Mesenchymal stem cell (in vitro differentiated cells and primary cell): ENCODE measurements at regions not wholly inside any gene's neighbourhood (a gene's known extent, or its start where the extent isn't known, plus 50 kb on each side); places are given as distances from the start of the nearest gene placed in this dataset.

Source experiments
- DNase-seq: peaks from one replicate; pipeline ENCODE4 v3.0.0-alpha.2; 2013
- H2AFZ ChIP-seq: one replicate; pipeline ENCODE4 v1.6.1; 2013; ENCODE audit warnings: low read depth, mild to moderate bottlenecking, control low read depth, inconsistent platforms, low read length, moderate library complexity
- H2AK5ac ChIP-seq: 2 replicates; pipeline ENCODE4 v1.6.1; 2013; ENCODE audit warnings: low read length, moderate library complexity, mild to moderate bottlenecking, inconsistent platforms; ENCODE audit not compliant: severe bottlenecking
- H2BK120ac ChIP-seq: one replicate; pipeline ENCODE4 v1.6.1; 2013; ENCODE audit warnings: low read depth, mild to moderate bottlenecking, inconsistent platforms, low read length, moderate library complexity
- H2BK12ac ChIP-seq, 2 experiments: one replicate each; pipeline ENCODE4 v1.6.1; 2013; ENCODE audit warnings: inconsistent platforms in 2 of 2, low read length in 2 of 2, mild to moderate bottlenecking in 2 of 2, moderate library complexity in 2 of 2, control low read depth in 1 of 2
- H2BK15ac ChIP-seq: one replicate; pipeline ENCODE4 v1.6.1; 2013; ENCODE audit warnings: mild to moderate bottlenecking, low read depth, inconsistent platforms; ENCODE audit not compliant: poor library complexity, severe bottlenecking
- H2BK5ac ChIP-seq: 2 replicates; pipeline ENCODE4 v1.6.1; 2013; ENCODE audit warnings: low read depth, mild to moderate bottlenecking, low read length, control low read depth, inconsistent platforms; ENCODE audit not compliant: poor library complexity, severe bottlenecking
- H3K14ac ChIP-seq, 2 experiments: one replicate each; pipeline ENCODE4 v1.6.1; 2013; ENCODE audit warnings: inconsistent platforms in 2 of 2, low read length in 2 of 2, control low read depth in 1 of 2, mild to moderate bottlenecking in 1 of 2, moderate library complexity in 1 of 2
- H3K18ac ChIP-seq, 2 experiments: one replicate each; pipeline ENCODE4 v1.6.1; 2013; ENCODE audit warnings: inconsistent platforms in 2 of 2, low read length in 2 of 2, control low read depth in 1 of 2, low read depth in 1 of 2, mild to moderate bottlenecking in 1 of 2
- H3K23ac ChIP-seq, 2 experiments: one replicate each; pipeline ENCODE4 v1.6.1; 2013; ENCODE audit warnings: inconsistent platforms in 2 of 2, low read length in 2 of 2, mild to moderate bottlenecking in 2 of 2, moderate library complexity in 2 of 2, control low read depth in 1 of 2
- H3K27ac ChIP-seq: 2 replicates; pipeline ENCODE4 v1.5.1; 2013; ENCODE audit warnings: mild to moderate bottlenecking, moderate library complexity, low read length, control low read depth, inconsistent platforms; ENCODE audit not compliant: poor library complexity, severe bottlenecking
- H3K27me3 ChIP-seq, 2 experiments: 2 replicates each; pipeline versions ENCODE4 v1.6.1 to v1.7.0; 2013; ENCODE audit warnings: low read length in 2 of 2, mild to moderate bottlenecking in 2 of 2, moderate library complexity in 2 of 2, control low read depth in 1 of 2, inconsistent platforms in 1 of 2; ENCODE audit not compliant: control insufficient read depth in 1 of 2, insufficient read depth in 1 of 2
- H3K36me3 ChIP-seq, 2 experiments: 2 replicates each; pipeline versions ENCODE4 v1.6.1 to v1.7.0; 2013; ENCODE audit warnings: low read length in 2 of 2, control low read depth in 1 of 2, inconsistent platforms in 1 of 2, low read depth in 1 of 2, mild to moderate bottlenecking in 1 of 2; ENCODE audit not compliant: insufficient read depth in 2 of 2, control insufficient read depth in 1 of 2
- H3K4ac ChIP-seq, 2 experiments: one replicate each; pipeline ENCODE4 v1.6.1; 2013; ENCODE audit warnings: inconsistent platforms in 2 of 2, low read length in 2 of 2, mild to moderate bottlenecking in 2 of 2, moderate library complexity in 2 of 2, control low read depth in 1 of 2, low read depth in 1 of 2
- H3K4me1 ChIP-seq: 2 replicates; pipeline ENCODE4 v1.6.1; 2013; ENCODE audit warnings: low read depth, low read length, control low read depth; ENCODE audit not compliant: control insufficient read depth, insufficient read depth
- H3K4me2 ChIP-seq: 2 replicates; pipeline ENCODE4 v1.6.1; 2013; ENCODE audit warnings: low read length, mild to moderate bottlenecking, inconsistent platforms; ENCODE audit not compliant: poor library complexity, severe bottlenecking
- H3K4me3 ChIP-seq, 2 experiments: 2 replicates each; pipeline versions ENCODE4 v1.5.1 to v1.7.0; 2013; ENCODE audit warnings: low read length in 2 of 2, mild to moderate bottlenecking in 2 of 2, control low read depth in 1 of 2, low read depth in 1 of 2; ENCODE audit not compliant: insufficient read depth in 1 of 2
- H3K79me1 ChIP-seq: replicated peaks from 2 replicates; pipeline ENCODE4 v1.6.1; 2013; ENCODE audit warnings: mild to moderate bottlenecking, control low read depth, low read length, inconsistent platforms; ENCODE audit not compliant: poor library complexity, severe bottlenecking
- H3K9ac ChIP-seq: 2 replicates; pipeline ENCODE4 v1.7.0; 2013; ENCODE audit warnings: mild to moderate bottlenecking, low read length, moderate library complexity
- H3K9me3 ChIP-seq: 2 replicates; pipeline ENCODE4 v1.7.0; 2013; ENCODE audit warnings: mild to moderate bottlenecking, low read length; ENCODE audit not compliant: control insufficient read depth
- H4K8ac ChIP-seq: one replicate; pipeline ENCODE4 v1.6.1; 2013; ENCODE audit warnings: inconsistent platforms, mild to moderate bottlenecking, low read length, moderate library complexity
- H4K91ac ChIP-seq: one replicate; pipeline ENCODE4 v1.6.1; 2013; ENCODE audit warnings: mild to moderate bottlenecking, low read length, inconsistent platforms
- WGBS: methylation state at CpG from one replicate; pipeline ENCODE4 v1.1.7; 2013; ENCODE audit warnings: mixed read lengths; 5-methylcytosine and 5-hydroxymethylcytosine counted together

DNA sequence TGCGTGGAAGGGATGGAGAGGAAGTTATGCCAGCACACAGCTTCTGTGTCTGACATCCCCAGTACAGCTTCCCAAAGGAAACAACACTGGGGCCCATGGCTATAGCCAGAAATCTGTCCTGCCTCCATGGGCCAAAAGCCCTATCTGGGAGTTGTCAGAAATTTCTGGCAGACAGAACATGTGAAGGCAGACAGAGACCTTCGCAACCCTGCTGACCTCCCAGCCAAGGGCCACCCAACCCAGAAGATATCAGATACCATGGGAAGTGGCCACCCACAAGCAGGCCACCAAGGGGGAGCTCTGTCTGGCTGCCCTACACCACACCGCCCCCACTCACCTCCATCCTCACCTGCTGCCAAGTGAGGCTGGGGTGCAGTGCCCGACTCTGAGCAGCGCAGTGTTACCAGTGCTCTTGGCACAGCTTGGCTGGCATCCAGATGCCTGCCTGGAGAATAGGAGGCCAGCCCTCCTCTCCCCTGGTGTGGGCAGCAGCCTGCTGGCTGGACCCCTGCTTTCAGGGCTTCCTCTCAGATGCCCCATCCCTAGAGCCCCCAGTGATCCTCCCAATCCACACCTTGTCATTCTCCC is 61.6 kb upstream of the NEURL1B start:
- no peak overlapping the region for H2BK12ac ChIP-seq
- H4K8ac ChIP-seq = no peak overlapping the region
- no peaks in the 10 kb centered on the region for H3K4me1 ChIP-seq
- no peak overlapping the region for H3K4me3 ChIP-seq
- H3K79me1 ChIP-seq = no peaks in the 10 kb centered on the region
- H2BK5ac ChIP-seq = no peak overlapping the region
- H3K9me3 ChIP-seq = no peaks in the 10 kb centered on the region
- 93% methylated on average over 5 of the region's 5 CpGs for WGBS
- no peak overlapping the region for H3K18ac ChIP-seq
- no peak overlapping the region for H3K9ac ChIP-seq
- H3K14ac ChIP-seq = no peak overlapping the region
- no peak for DNase-seq
- no peak overlapping the region for H3K27ac ChIP-seq
- H3K23ac ChIP-seq = no peak overlapping the region
- H2BK120ac ChIP-seq = no peak overlapping the region
- H2BK15ac ChIP-seq = no peak overlapping the region
- H4K91ac ChIP-seq = no peak overlapping the region
- H2AK5ac ChIP-seq = no peak overlapping the region
- no peak overlapping the region for H3K4ac ChIP-seq
- H2AFZ ChIP-seq = no peak overlapping the region
- no peak overlapping the region for H3K4me2 ChIP-seq
- no peaks in the 10 kb centered on the region for H3K36me3 ChIP-seq
- peaks cover 56 to 78% of the 10 kb centered on the region in 2 experiments for H3K27me3 ChIP-seq

DNA sequence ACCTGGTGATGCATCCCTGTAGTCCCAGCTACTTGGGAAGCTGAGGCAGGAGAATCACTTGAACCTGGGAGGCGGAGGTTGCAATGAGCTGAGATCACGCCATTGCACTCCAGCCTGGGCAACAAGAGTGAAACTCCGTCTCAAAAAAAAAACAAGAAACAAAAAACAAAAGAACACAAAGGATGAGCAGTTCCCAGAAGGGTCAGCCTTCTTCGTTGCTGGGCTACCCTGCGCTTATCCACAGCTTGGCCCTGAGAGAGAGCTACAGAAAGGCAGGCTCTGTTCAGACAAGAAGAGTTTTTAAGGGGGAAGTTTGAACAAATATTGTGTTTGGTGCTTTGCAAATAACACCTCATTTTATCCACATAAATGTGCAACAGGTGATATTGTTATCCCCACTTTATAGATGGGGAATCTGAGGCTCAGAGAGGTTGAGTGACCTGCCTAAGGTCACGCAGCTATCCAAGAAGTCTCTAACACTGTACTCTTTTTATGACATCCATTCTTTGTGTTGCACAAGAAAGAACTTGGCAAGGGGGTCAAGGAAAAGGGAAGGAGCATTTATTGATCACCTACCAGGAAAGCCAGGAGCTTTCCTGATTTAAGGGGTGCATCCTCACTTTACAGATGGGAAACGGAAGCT is 63.7 kb upstream of the NEURL1B start:
- no peak overlapping the region for H4K8ac ChIP-seq
- H3K27ac ChIP-seq = no peak overlapping the region
- H3K9ac ChIP-seq = no peak overlapping the region
- H4K91ac ChIP-seq = no peak overlapping the region
- no peak overlapping the region for H2AFZ ChIP-seq
- no peak overlapping the region for H2BK15ac ChIP-seq
- no peak overlapping the region for H3K23ac ChIP-seq
- no peak overlapping the region for H2AK5ac ChIP-seq
- 83% methylated on average over 5 of the region's 7 CpGs for WGBS
- H3K9me3 ChIP-seq = no peaks in the 10 kb centered on the region
- H3K36me3 ChIP-seq = no peaks in the 10 kb centered on the region
- H3K4me2 ChIP-seq = no peak overlapping the region
- H3K4me1 ChIP-seq = no peaks in the 10 kb centered on the region
- no peak overlapping the region for H2BK5ac ChIP-seq
- H3K4ac ChIP-seq = no peak overlapping the region
- no peak overlapping the region for H2BK12ac ChIP-seq
- H3K14ac ChIP-seq = no peak overlapping the region
- no peak for DNase-seq
- H3K27me3 ChIP-seq = peaks cover 51 to 73% of the 10 kb centered on the region in 2 experiments
- H3K4me3 ChIP-seq = no peak overlapping the region
- no peak overlapping the region for H3K18ac ChIP-seq
- no peak overlapping the region for H2BK120ac ChIP-seq
- no peaks in the 10 kb centered on the region for H3K79me1 ChIP-seq

DNA sequence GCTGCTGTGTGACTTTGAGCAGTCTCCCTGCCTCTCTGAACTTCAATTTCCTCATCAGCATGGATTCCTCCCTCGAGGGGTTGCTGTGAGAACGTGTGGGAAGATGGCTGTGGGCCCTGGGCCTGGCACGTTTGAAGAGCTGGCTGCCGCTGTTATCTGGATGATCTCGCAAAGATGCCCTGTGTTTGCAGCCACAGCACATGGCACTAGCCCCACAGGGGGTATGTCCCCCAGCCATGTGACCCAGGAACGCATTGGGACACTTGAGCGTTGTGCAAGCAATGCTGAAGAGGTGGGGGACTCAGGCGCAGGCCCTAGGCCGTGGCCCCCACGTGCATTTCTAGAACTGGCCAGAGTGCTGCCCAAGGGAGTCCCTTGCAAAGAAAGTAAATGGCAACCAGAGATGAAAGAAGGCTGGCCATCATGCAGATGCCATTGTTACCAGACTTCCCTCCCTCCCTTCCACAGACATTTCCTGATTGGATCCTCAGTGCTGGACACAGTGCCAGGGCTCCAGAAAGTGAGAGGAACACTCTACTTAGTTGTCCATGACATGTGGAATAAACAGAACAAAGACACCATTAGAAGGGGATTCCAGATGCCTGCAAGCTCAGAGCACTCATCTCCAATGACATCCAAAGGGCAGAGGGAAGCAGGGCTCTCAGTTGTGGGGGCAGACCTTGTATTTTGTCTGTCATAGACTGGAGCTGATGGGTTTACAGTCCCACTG is 65.1 kb upstream of the NEURL1B start:
- DNase-seq = no peak
- Histone ChIP-seq H3K9ac (no peak overlapping the region), H3K4me1 (no peaks in the 10 kb centered on the region), H2BK120ac (no peak overlapping the region), H3K9me3 (no peaks in the 10 kb centered on the region), H4K8ac (no peak overlapping the region), H3K79me1 (no peaks in the 10 kb centered on the region), H3K27me3 (peaks cover 56 to 73% of the 10 kb centered on the region in 2 experiments), H3K27ac (no peak overlapping the region), H3K4me3 (no peak overlapping the region), H2BK15ac (no peak overlapping the region), H2AFZ (no peak overlapping the region), H3K23ac (no peak overlapping the region), H3K18ac (no peak overlapping the region), H3K14ac (no peak overlapping the region), H2AK5ac (no peak overlapping the region), H3K4me2 (no peak overlapping the region), H4K91ac (no peak overlapping the region), H2BK12ac (no peak overlapping the region), H3K36me3 (no peaks in the 10 kb centered on the region), H2BK5ac (no peak overlapping the region), H3K4ac (no peak overlapping the region)
- 81% methylated on average over 10 of the region's 10 CpGs for WGBS

DNA sequence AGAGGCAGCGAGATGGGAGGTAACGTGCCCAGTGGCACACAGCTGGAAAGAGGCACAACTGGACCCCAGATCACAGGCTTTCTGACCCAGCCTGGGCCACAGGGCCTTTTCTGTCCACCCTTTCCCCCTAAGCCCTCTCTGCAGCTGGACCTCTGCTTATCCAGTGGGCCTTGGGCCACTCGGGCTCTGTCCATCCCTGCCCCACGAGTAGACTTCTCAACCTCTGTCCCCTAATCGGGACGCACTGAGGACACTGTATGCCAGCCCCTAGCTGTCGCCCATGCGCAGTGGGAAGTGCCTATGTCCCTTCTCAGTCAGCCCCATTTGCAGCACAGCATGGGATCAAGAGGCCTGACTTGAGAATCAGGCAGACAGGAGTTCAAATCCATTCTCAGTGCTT is 65.6 kb upstream of the NEURL1B start:
- H3K4ac ChIP-seq = no peak overlapping the region

More for the DNA sequence above, 65.6 kb upstream of the NEURL1B start:
- DNase-seq = no peak
- H4K8ac ChIP-seq = no peak overlapping the region
- no peak overlapping the region for H3K9ac ChIP-seq
- H3K27ac ChIP-seq = no peak overlapping the region
- no peak overlapping the region for H4K91ac ChIP-seq
- H2AK5ac ChIP-seq = no peak overlapping the region
- no peak overlapping the region for H3K4me3 ChIP-seq
- 90% methylated on average over 8 of the region's 8 CpGs for WGBS
- no peak overlapping the region for H2AFZ ChIP-seq
- peaks cover 58 to 73% of the 10 kb centered on the region in 2 experiments for H3K27me3 ChIP-seq
- H2BK5ac ChIP-seq = no peak overlapping the region
- H2BK120ac ChIP-seq = no peak overlapping the region
- no peak overlapping the region for H3K18ac ChIP-seq
- no peak overlapping the region for H2BK12ac ChIP-seq
- no peaks in the 10 kb centered on the region for H3K36me3 ChIP-seq
- H3K4me1 ChIP-seq = no peaks in the 10 kb centered on the region
- H3K23ac ChIP-seq = no peak overlapping the region
- no peaks in the 10 kb centered on the region for H3K79me1 ChIP-seq
- no peaks in the 10 kb centered on the region for H3K9me3 ChIP-seq
- no peak overlapping the region for H3K4me2 ChIP-seq
- H3K14ac ChIP-seq = no peak overlapping the region
- H2BK15ac ChIP-seq = no peak overlapping the region
